Stimulated activated CD4-positive, alpha-beta T cell treated with anti-CD3 and anti-CD28 coated beads, TNF-alpha, amount 100 ng/mL, for 4 hours (primary cell): ENCODE measurements at regions not wholly inside any gene's neighbourhood (a gene's known extent, or its start where the extent isn't known, plus 50 kb on each side); places are given as distances from the start of the nearest gene placed in this dataset.

Experiments
- DNase-seq, 3 experiments: peaks; one replicate each; pipeline ENCODE4 v3.0.0-alpha.2; 2020; ENCODE audit warnings: low read depth in 3 of 3

- no peak for DNase-seq
Observed at GRCh38 chr7:85509476-85509875, 322.6 kb upstream of the SEMA3D start.

- DNase-seq = no peak
Observed at GRCh38 chr7:85508642-85509410, 322.0 kb upstream of the SEMA3D start.

- no peak for DNase-seq
Observed at GRCh38 chr7:85498031-85498430, 311.2 kb upstream of the SEMA3D start.

- no peak for DNase-seq
Observed at GRCh38 chr7:85489498-85489897, 302.6 kb upstream of the SEMA3D start.

GRCh38 chr7:85488406-85488805 is 301.6 kb upstream of the SEMA3D start:
- no peak for DNase-seq

- DNase-seq = no peak
Observed at GRCh38 chr7:85483177-85483576, 296.3 kb upstream of the SEMA3D start.

GRCh38 chr7:85480666-85481065 is 293.8 kb upstream of the SEMA3D start:
- no peak for DNase-seq

GRCh38 chr7:85479918-85480643 is 293.2 kb upstream of the SEMA3D start:
- DNase-seq = no peak

GRCh38 chr7:85478530-85478929 is 291.7 kb upstream of the SEMA3D start:
- no peak for DNase-seq

- no peak for DNase-seq
Observed at GRCh38 chr7:85475476-85475875, 288.6 kb upstream of the SEMA3D start.

GRCh38 chr7:85475071-85475470 is 288.2 kb upstream of the SEMA3D start:
- no peak for DNase-seq

- DNase-seq = no peak
Observed at GRCh38 chr7:85474234-85474633, 287.4 kb upstream of the SEMA3D start.

- no peak for DNase-seq
Observed at GRCh38 chr7:85471740-85472139, 284.9 kb upstream of the SEMA3D start.

GRCh38 chr7:85471307-85471706 is 284.5 kb upstream of the SEMA3D start:
- DNase-seq = no peak

- no peak for DNase-seq
Observed at GRCh38 chr7:85469446-85470010, 282.7 kb upstream of the SEMA3D start.

GRCh38 chr7:85464042-85464651 is 277.3 kb upstream of the SEMA3D start:
- no peak for DNase-seq

- no peak for DNase-seq
Observed at GRCh38 chr7:85462671-85463070, 275.8 kb upstream of the SEMA3D start.

- DNase-seq = no peak
Observed at GRCh38 chr7:85457911-85458310, 271.1 kb upstream of the SEMA3D start.

GRCh38 chr7:85456254-85456653 is 269.4 kb upstream of the SEMA3D start:
- no peak for DNase-seq

- no peak for DNase-seq
Observed at GRCh38 chr7:85454904-85455303, 268.0 kb upstream of the SEMA3D start.

GRCh38 chr7:85452674-85453073 is 265.8 kb upstream of the SEMA3D start:
- DNase-seq = no peak

- no peak for DNase-seq
Observed at GRCh38 chr7:85449478-85449877, 262.6 kb upstream of the SEMA3D start.

GRCh38 chr7:85447004-85447403 is 260.1 kb upstream of the SEMA3D start:
- no peak for DNase-seq
